NCI-H1092 (cell line): ENCODE measurements at regions not wholly inside any gene's neighbourhood (a gene's known extent, or its start where the extent isn't known, plus 50 kb on each side); places are given as distances from the start of the nearest gene placed in this dataset.

ENCODE experiments used
- DNase-seq: peaks from one replicate; lab custom pipeline; 2025; lab: John Stamatoyannopoulos, UW

- no peak for DNase-seq
Measured at GRCh38 chr14:99347561-99347960, 75.6 kb upstream of the BCL11B start.

GRCh38 chr14:99346470-99347080 is 74.6 kb upstream of the BCL11B start:
- no peak for DNase-seq

- DNase-seq: no peak
Measured at GRCh38 chr14:99345472-99345871, 73.5 kb upstream of the BCL11B start.

- DNase-seq: no peak
Measured at GRCh38 chr14:99344051-99344758, 72.2 kb upstream of the BCL11B start.

- no peak for DNase-seq
Measured at GRCh38 chr14:99342906-99343305, 70.9 kb upstream of the BCL11B start.

GRCh38 chr14:99342204-99342603 is 70.2 kb upstream of the BCL11B start:
- DNase-seq: no peak

GRCh38 chr14:99339551-99339950 is 67.6 kb upstream of the BCL11B start:
- no peak for DNase-seq

- no peak for DNase-seq
Measured at GRCh38 chr14:99338313-99338712, 66.3 kb upstream of the BCL11B start.

GRCh38 chr14:99333841-99334635 is 62.0 kb upstream of the BCL11B start:
- peak; percentile 23 for DNase-seq

- no peak for DNase-seq
Measured at GRCh38 chr14:99333214-99333613, 61.2 kb upstream of the BCL11B start.

GRCh38 chr14:99331811-99332210 is 59.8 kb upstream of the BCL11B start:
- DNase-seq: no peak

- no peak for DNase-seq
Measured at GRCh38 chr14:99330316-99331240, 58.6 kb upstream of the BCL11B start.

- DNase-seq: no peak
Measured at GRCh38 chr14:99329711-99330315, 57.8 kb upstream of the BCL11B start.

GRCh38 chr14:99327458-99328250 is 55.7 kb upstream of the BCL11B start:
- no peak for DNase-seq

GRCh38 chr14:99327050-99327449 is 55.1 kb upstream of the BCL11B start:
- no peak for DNase-seq

GRCh38 chr14:99326041-99326710 is 54.2 kb upstream of the BCL11B start:
- DNase-seq: no peak

- no peak for DNase-seq
Measured at GRCh38 chr14:99325591-99325990, 53.6 kb upstream of the BCL11B start.

- no peak for DNase-seq
Measured at GRCh38 chr14:99325016-99325415, 53.0 kb upstream of the BCL11B start.

- no peak for DNase-seq
Measured at GRCh38 chr14:99324291-99324690, 52.3 kb upstream of the BCL11B start.

GRCh38 chr14:99323603-99324185 is 51.7 kb upstream of the BCL11B start:
- DNase-seq: no peak
